ENCODE measurements at regions not wholly inside any gene's neighbourhood (a gene's known extent, or its start where the extent isn't known, plus 50 kb on each side); places are given as distances from the start of the nearest gene placed in this dataset.

DNA sequence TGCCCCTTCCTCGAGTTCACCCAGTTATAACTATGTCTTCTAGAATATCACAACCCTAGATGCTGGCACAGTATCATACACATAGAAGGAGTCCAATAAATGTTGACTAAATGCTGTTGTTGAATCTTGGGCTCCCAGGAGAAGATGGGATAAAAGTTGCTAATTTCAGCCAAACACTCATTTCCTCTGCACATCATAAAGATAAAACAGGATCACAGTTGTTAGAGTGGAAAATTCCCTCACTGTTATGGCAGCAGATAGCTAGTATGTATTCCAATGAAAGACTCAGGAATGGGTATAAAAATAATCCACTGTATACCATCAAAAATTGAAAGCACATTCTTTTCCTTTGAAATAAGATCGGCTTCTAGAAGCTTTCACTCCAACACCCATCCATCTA lies 294.9 kb upstream of the TSHZ2 start:
- no peak overlapping the region for H3K4me3 ChIP-seq (ENCODE audit: low read length)
- no peak overlapping the region for H3K4me2 ChIP-seq (ENCODE audit: low read length)
- TF ChIP-seq EZH2phosphoT487 (IDR thresholded peaks at IDR 0.05; ENCODE audit: low read depth): no peak
- TF ChIP-seq, protein P1, sequence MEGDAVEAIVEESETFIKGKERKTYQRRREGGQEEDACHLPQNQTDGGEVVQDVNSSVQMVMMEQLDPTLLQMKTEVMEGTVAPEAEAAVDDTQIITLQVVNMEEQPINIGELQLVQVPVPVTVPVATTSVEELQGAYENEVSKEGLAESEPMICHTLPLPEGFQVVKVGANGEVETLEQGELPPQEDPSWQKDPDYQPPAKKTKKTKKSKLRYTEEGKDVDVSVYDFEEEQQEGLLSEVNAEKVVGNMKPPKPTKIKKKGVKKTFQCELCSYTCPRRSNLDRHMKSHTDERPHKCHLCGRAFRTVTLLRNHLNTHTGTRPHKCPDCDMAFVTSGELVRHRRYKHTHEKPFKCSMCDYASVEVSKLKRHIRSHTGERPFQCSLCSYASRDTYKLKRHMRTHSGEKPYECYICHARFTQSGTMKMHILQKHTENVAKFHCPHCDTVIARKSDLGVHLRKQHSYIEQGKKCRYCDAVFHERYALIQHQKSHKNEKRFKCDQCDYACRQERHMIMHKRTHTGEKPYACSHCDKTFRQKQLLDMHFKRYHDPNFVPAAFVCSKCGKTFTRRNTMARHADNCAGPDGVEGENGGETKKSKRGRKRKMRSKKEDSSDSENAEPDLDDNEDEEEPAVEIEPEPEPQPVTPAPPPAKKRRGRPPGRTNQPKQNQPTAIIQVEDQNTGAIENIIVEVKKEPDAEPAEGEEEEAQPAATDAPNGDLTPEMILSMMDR (IDR thresholded peaks at IDR 0.05; ENCODE audit: low read depth, low read length): no peak
- no peaks in the 10 kb centered on the region for H3K36me3 ChIP-seq (replicated peaks; ENCODE audit: low read depth, low read length)
- H3K27ac ChIP-seq (ENCODE audit: low read length): no peak overlapping the region
- no peaks in the 10 kb centered on the region for H3K9me3 ChIP-seq (ENCODE audit: insufficient read depth, low read length)
- no peaks in the 10 kb centered on the region for H4K20me1 ChIP-seq (ENCODE audit: insufficient read depth, low read length)
- no peaks in the 10 kb centered on the region for H3K79me2 ChIP-seq (ENCODE audit: low read length)
- no peaks in the 10 kb centered on the region for H3K4me1 ChIP-seq (ENCODE audit: low read length)
- peaks cover 59% of the 10 kb centered on the region for H3K27me3 ChIP-seq (ENCODE audit: low read depth, low read length)
- no peak overlapping the region for H2AFZ ChIP-seq (ENCODE audit: low read depth, low read length)
- H3K9ac ChIP-seq (ENCODE audit: low read length): no peak overlapping the region

DNA sequence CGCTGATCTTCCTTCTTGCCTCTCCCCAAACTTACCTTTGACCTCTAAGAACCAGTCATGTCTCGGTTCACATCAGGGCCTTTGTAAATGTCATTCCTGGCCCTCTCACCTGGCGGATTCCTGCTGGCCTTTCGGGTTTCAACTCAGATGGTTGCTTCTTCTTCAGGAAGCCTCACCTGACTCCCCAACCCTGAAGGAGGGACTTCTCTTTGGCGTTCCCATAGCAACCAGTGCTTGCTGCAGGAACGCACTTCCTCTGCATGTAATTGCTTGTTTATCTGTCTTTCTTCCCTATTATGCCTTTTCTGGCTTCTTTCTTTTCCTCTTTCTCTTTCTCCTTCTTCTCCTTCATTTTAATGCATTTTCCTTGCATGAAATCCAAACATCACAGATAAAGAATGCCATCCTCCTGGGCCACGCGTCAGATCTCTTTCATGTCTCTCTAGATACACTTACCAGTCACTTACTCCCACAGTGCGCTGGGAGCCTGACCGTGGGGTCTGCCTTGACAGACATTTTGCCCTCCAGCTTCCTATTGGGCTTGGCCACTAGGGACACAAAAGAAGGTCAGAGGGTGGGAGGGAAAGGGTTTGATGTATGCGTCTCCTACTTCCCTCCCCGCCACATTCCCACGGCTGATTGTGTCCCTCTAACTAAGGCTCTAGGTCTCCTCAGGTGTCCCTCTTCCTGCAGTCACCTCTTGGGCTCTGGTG lies 295.7 kb upstream of the TSHZ2 start:
- Histone ChIP-seq H2AFZ (ENCODE audit: low read depth, low read length) (no peak overlapping the region), H3K36me3 (replicated peaks; ENCODE audit: low read depth, low read length) (no peaks in the 10 kb centered on the region), H3K27ac (ENCODE audit: low read length) (no peak overlapping the region), H4K20me1 (ENCODE audit: insufficient read depth, low read length) (no peaks in the 10 kb centered on the region), H3K27me3 (ENCODE audit: low read depth, low read length) (peaks cover 66% of the 10 kb centered on the region), H3K79me2 (ENCODE audit: low read length) (no peaks in the 10 kb centered on the region), H3K4me3 (ENCODE audit: low read length) (no peak overlapping the region), H3K4me2 (ENCODE audit: low read length) (no peak overlapping the region), H3K9me3 (ENCODE audit: insufficient read depth, low read length) (no peaks in the 10 kb centered on the region), H3K4me1 (ENCODE audit: low read length) (no peaks in the 10 kb centered on the region), H3K9ac (ENCODE audit: low read length) (no peak overlapping the region)
- no peak for TF ChIP-seq EZH2phosphoT487 (IDR thresholded peaks at IDR 0.05; ENCODE audit: low read depth)
- TF ChIP-seq, protein P1 (IDR thresholded peaks at IDR 0.05; ENCODE audit: low read depth, low read length): no peak

DNA sequence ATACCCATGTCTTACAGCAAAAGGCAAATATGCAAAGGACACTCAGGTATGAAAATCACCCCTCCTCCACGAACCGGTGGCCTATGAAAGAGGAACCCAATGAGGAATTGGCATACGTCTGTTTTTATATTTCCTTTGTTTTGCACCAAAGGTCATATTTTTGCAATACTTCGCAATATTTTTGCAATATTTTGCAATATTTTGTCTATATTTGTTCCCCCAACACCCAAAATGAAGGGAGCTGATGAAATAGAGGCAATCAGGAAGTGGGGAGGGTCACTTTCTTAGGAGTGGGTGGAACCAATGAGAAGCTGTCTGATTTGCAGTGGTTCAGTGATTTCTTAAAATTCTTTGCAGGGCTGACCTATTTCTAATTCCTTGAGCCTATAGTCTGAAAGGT lies 296.8 kb upstream of the TSHZ2 start:
- no peak overlapping the region for H3K27ac ChIP-seq (ENCODE audit: low read length)
- no peaks in the 10 kb centered on the region for H3K4me1 ChIP-seq (ENCODE audit: low read length)
- H3K4me2 ChIP-seq (ENCODE audit: low read length): no peak overlapping the region

DNA sequence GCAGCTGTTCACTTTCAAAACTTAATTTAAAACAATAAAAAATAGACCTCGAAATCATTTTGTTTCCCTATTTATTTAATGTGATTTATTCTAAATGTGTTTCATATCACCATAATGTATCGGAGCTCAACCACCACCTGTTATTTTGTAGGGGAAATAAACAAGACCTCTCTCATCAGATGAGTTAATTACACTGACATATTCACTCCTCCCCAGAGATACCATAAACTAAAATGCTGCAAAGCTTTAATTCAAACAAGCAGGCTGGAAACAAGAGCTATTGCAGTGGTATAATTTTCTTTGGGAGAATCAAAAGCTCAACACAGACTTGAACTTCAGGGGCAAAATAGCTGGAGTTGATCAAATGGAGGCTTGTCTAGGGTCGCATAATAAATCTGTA lies 303.5 kb upstream of the TSHZ2 start:
- H3K79me2 ChIP-seq (ENCODE audit: low read length): no peaks in the 10 kb centered on the region
- H3K4me2 ChIP-seq (ENCODE audit: low read length): no peak overlapping the region
- no peak overlapping the region for H2AFZ ChIP-seq (ENCODE audit: low read depth, low read length)

More for the DNA sequence above, 296.8 kb upstream of the TSHZ2 start:
- Histone ChIP-seq H3K9ac (ENCODE audit: low read length) (no peak overlapping the region), H3K36me3 (replicated peaks; ENCODE audit: low read depth, low read length) (no peaks in the 10 kb centered on the region), H3K79me2 (ENCODE audit: low read length) (no peaks in the 10 kb centered on the region), H2AFZ (ENCODE audit: low read depth, low read length) (no peak overlapping the region), H3K4me3 (ENCODE audit: low read length) (no peak overlapping the region), H4K20me1 (ENCODE audit: insufficient read depth, low read length) (no peaks in the 10 kb centered on the region), H3K9me3 (ENCODE audit: insufficient read depth, low read length) (no peaks in the 10 kb centered on the region), H3K27me3 (ENCODE audit: low read depth, low read length) (peaks cover 69% of the 10 kb centered on the region)
- TF ChIP-seq, protein P1 (IDR thresholded peaks at IDR 0.05; ENCODE audit: low read depth, low read length): no peak
- TF ChIP-seq EZH2phosphoT487 (IDR thresholded peaks at IDR 0.05; ENCODE audit: low read depth): no peak

More for the DNA sequence above, 303.5 kb upstream of the TSHZ2 start:
- Histone ChIP-seq H3K4me3 (ENCODE audit: low read length) (no peak overlapping the region), H3K9ac (ENCODE audit: low read length) (no peak overlapping the region), H3K27ac (ENCODE audit: low read length) (no peak overlapping the region), H4K20me1 (ENCODE audit: insufficient read depth, low read length) (no peaks in the 10 kb centered on the region), H3K9me3 (ENCODE audit: insufficient read depth, low read length) (no peaks in the 10 kb centered on the region), H3K27me3 (ENCODE audit: low read depth, low read length) (peaks cover 24% of the 10 kb centered on the region; the same call in 1 of the 2 replicates), H3K4me1 (ENCODE audit: low read length) (no peaks in the 10 kb centered on the region), H3K36me3 (replicated peaks; ENCODE audit: low read depth, low read length) (no peaks in the 10 kb centered on the region)
- TF ChIP-seq, protein P1 (IDR thresholded peaks at IDR 0.05; ENCODE audit: low read depth, low read length): no peak
- no peak for TF ChIP-seq EZH2phosphoT487 (IDR thresholded peaks at IDR 0.05; ENCODE audit: low read depth)
